Midbrain (tissue), 1 donor: ENCODE measurements at regions not wholly inside any gene's neighbourhood (a gene's known extent, or its start where the extent isn't known, plus 50 kb on each side); places are given as distances from the start of the nearest gene placed in this dataset.

Source experiments
- DNase-seq: peaks from one replicate; lab custom pipeline; 2025; lab: John Stamatoyannopoulos, UW

DNA sequence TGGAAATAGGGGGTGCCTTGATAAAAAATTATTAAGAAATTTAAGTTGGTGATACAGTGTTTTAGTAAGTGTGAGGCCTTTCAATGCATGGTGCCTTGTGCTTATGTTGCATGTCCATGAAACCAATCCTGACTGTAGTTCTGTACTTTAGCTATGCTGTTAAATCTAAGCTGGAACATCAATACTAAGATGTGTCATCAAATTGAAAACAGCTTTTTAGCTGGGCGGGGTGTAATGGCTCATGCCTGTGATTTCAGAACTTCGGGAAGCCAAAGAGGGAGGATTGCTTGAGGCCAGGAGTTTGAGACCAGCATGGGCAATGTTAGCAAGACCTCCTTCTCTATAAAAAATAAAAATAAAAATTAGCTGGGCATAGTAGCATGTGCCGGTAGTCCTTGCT is 930.3 kb upstream of the PCDH9 start:
- DNase-seq = no peak

- DNase-seq = no peak
Observed at GRCh38 chr13:68152414-68152813, 922.3 kb upstream of the PCDH9 start.

DNA sequence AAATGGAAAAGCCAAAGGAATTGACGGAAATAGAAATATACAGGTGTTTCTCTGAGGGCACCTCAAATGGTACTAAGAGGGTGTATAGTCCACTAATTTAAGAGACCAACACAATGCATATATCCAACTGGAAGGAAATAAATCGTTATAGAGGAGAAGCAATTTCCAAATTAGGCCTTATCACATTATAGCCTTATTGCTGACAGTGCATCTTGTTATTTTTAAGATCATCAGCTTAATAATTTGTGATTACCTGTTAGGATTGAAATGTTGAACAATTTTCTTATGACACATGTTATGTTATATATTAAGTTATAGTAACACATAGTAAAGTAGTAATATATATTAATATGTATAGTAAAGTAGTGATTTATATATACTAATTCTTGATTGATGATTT is 915.7 kb upstream of the PCDH9 start:
- DNase-seq = no peak

- no peak for DNase-seq
Observed at GRCh38 chr13:68128297-68128915, 898.3 kb upstream of the PCDH9 start.

DNA sequence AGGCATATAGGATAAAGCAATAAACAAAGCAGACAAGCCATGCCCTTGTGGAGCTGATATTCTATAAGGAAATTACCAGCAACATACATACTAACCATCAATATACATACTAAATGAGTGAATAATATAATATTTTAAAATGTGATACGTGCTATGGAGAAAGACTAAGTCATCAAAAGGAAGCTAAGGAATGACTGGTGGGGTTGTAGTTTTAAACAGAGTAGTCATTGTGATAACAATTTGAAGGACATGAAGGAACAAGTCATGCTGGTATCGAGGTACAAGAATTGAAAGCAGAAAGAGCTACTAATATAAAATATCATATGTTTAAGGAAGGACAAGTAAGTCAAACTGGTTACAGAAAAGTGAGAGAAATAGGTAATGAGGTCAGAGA is 894.9 kb upstream of the PCDH9 start:
- no peak for DNase-seq

DNA sequence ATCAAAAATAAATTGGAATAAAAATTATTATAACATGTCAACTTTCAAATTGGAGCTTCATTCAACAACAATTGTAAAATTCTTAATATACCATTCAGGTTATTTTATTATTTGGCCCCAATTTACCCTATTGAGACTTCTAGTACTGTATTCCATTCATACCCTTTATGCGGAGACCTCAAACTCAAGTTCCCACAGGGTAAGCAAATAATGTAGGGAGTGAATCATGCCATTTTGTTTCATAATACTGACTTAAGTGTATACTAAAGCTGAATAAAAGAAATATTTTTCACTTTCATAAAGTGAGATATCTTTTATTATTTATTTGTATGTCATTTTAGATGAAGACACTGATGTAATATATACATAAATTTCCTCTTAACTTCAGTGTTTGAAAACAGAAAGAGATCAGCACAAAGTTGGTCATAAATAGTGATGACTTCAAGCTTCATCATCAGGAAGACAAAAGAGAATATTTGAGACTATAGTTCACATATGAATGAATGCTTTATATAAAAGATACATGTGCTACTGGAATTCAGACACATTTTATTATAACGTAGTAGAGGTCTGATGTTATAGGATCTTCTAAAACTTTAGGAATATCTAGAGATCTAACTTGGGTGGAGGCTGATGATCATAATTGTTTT is 894.4 kb upstream of the PCDH9 start:
- DNase-seq = no peak

DNA sequence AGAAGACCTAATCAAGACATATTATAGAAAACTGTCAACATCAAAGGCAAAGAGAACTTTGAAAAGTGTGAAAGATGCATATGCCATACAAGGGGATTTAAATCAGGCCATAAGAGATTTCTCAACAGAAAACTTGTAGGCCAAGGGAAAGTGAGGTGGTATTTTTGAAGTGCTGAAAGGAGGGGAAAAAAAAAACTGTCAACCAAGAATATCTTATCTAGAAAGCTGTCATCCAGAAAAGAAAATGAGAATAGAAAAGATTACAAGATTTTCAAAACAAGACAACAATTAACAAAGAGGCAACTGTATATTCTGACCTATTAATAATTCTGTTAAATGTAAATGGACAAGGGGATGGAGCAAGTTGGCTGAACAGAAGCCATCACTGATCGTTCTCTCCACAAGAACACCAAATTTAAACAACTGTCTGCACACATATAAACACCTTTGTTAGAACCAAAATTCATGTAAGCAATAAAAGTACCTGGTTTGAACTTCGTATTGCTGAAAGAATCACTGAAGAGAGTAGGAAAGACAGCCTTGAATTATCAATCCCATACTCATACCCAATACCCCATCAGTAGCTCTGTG is 880.1 kb upstream of the PCDH9 start:
- no peak for DNase-seq

GRCh38 chr13:68107667-68108066 is 877.5 kb upstream of the PCDH9 start:
- no peak for DNase-seq

- DNase-seq = no peak
Observed at GRCh38 chr13:68099631-68100030, 869.5 kb upstream of the PCDH9 start.

GRCh38 chr13:68081061-68081460 is 850.9 kb upstream of the PCDH9 start:
- no peak for DNase-seq

DNA sequence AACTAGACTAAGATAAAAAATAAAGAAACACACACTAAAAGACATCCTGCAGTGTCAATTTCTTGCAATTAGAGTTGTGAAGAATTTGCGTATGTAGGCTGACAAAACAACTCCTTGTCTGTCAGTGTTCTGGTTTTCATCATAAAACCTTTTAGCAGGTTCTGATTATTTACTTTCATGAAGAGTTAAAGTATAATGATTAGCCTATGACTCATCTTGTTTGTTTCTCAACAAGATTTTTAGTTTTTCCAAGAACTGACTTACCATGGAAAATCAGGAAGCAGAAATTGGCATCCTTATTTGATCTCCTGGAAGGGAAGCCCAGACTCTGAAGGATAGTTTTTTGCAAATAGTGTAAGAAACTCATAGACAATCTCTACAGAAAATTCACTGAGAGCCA is 848.7 kb upstream of the PCDH9 start:
- DNase-seq = no peak

- no peak for DNase-seq
Observed at GRCh38 chr13:68078469-68078868, 848.3 kb upstream of the PCDH9 start.

DNA sequence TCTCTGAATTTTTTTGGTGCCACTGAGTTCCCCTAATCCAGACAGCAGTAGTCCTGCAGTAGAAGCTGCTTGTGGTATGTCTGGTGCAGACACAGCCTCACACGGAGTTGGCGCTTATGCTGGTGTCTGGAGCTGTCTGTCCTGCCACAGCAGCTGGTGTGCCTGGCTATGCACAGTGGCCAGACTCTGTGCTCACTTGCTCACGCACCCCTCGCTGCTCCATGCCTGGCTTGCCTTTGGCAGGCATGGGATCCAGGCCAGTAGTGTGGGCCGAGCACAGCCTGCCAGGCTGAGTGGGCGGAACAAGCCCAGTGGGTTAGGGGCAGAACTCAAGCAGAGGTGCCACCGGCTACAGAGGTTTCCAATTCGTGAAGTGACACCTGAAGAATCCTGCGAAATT is 845.9 kb upstream of the PCDH9 start:
- DNase-seq = no peak

GRCh38 chr13:68066879-68067513 is 836.9 kb upstream of the PCDH9 start:
- DNase-seq = no peak

GRCh38 chr13:68064001-68064770 is 834.0 kb upstream of the PCDH9 start:
- DNase-seq = no peak

DNA sequence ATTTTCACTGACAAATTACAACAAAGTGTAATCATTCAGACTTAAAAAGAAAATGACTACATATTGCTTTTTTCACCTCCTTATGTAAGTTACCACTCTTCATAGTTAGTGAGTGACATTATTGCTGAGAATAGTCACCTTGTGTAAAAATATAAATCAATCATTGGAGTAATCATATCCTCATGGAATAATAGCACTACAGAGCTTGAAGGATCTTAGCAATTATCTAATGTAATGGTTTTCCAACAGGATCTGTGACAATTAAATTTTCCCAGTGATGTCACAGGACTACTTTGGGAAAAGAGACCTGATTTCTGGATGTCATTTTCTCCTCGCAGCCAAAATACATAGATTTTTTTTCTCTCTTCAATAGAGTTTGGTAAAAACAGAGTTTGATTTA is 833.0 kb upstream of the PCDH9 start:
- DNase-seq = no peak

DNA sequence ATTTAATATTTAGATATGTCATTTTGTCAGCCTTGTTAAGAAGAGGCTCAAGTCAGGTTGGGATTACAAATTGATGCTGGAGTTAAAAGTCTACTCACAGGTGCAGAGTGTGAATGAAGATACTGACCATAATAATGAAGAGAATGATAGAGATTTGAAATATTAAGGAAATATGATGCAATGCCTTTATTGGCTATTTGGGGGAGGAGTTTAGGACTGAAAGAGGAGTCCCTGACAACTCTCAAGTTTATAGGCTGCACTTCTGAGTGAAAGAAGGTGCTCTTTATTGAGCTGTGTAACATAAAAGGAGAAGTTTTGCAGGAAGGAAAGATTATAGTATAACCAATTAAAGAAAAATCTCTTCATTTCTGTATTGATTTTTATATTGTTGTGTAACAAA is 827.7 kb upstream of the PCDH9 start:
- no peak for DNase-seq

DNA sequence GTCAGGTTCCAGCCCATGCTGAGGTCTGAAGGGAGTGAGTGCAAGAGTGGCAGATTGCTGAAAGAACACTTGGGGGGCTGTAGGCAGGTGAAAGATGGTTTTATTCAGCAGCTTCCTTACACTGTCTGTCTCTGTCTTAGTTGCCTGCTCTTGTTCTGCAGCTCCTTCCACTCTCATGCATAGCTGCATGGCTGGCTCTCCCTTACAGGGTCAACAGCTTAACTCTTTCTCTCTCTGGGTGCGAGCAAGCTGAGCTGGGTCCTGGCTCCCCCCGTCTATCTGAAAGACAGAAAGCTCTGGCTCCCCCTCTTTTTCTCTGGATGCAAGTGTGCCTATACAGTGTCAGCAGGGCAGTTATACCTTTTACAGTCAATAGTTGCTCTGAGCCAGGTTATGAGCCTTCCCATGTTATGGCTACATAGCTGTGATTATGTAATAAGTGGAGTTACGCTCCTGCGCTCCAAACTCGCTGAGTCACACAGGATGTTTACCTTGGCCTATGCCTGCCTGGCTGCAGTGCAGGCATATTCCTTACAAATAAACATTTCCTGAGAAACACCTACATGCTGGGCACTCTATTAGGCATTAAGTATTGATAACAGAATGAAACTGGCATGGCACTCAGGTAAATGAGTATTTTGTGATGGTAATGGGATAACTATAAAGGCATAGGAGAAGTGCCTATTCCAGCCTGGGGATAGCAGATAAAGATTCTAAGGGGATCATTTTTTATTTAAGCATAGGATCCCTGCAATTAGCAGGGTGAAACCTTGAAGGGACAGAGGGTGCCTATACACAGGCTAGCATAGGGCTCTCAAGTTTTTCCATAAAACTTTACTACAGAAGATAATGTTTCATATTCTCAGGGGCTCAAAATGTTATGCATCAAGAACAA is 826.9 kb upstream of the PCDH9 start:
- DNase-seq = no peak

DNA sequence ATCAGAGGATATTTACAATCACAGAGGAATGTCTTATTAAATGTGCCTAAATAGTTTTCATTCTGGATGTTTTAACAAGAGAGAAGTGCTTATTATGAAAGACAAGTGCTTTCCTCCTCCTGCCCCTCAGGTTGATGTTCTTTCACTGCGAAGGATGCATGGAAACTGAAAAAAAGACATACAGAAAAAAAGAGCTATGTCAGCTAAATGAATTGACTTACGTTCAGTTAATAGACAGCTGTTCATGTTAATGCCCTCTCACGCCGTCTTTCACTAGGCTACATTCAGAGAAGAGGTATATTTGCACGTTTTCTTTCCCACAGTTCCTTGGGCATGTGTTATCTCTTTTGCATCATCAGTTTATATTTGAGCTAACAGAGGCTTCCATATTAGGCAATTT is 821.8 kb upstream of the PCDH9 start:
- no peak for DNase-seq

DNA sequence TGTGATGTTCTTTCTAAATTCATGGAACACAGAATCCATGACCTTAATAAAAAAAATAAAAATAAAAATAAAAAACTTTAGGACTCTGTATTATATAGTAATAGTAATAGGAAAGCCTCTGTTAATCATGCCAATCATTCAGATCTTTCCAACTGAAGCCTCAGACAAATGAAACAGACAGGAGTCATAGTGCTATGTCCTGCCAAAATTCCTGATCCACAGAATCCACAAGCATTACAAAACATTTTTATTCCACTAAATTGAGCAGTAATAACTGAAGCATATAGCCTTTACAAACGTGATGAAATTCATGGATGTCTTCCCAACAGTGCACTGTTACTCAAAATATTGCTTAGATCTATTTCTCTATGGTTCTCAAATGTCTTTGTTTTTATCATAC is 820.6 kb upstream of the PCDH9 start:
- DNase-seq = no peak

DNA sequence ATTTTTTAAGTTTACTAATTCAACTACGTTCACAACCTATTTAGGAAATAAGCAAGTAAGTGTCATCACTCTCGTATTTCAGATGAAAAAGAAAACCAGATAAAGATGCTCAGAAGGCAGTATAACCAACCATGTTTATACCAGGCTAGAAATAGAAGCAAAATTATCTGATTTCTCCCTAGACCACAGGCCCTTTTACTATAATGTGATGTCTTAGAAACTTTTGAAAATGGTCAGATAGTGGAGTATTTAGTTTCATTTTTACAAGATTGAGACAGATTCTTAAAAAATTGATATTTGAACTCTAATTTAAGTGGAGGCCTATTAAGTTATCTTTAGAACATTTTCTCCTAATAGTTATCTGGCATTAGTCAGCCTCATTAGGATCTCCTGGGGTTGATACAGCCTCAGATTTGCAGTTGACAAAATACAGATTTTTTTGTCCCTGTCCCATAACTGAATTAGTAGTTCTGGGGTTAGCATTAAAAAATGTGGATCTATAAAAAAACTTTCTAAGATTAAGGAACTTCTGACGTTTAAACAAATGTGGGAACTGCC is 818.7 kb upstream of the PCDH9 start:
- DNase-seq = no peak
